ENCODE measurements at regions not wholly inside any gene's neighbourhood (a gene's known extent, or its start where the extent isn't known, plus 50 kb on each side); places are given as distances from the start of the nearest gene placed in this dataset.

GRCh38 chr20:22652681-22653588 is 68.6 kb upstream of the FOXA2 start:
- Histone ChIP-seq H3K27me3 (peaks cover 0 to 44% (median 2%) of the 10 kb centered on the region in 4 donors), H3K4me3 (no peak overlapping the region)

GRCh38 chr20:22653658-22654642 is 69.6 kb upstream of the FOXA2 start:
- DNase-seq (ENCODE audit: extremely low spot score), result no peak
- Histone ChIP-seq H3K9me3 (no peaks in the 10 kb centered on the region), H3K27ac (replicated peaks in 1 of 4) (no peak overlapping the region), H3K4me3 (no peak overlapping the region), H3K4me1 (no peaks in the 10 kb centered on the region), H3K27me3 (peaks cover 0 to 49% (median 2%) of the 10 kb centered on the region in 4 donors), H3K36me3 (no peaks in the 10 kb centered on the region)
- no peak for TF ChIP-seq EP300 (IDR thresholded peaks at IDR 0.05)
- TF ChIP-seq POLR2AphosphoS5 (IDR thresholded peaks at IDR 0.05), result no peak
- TF ChIP-seq CTCF (IDR thresholded peaks at IDR 0.05), result no peak
- TF ChIP-seq POLR2A (IDR thresholded peaks at IDR 0.05; ENCODE audit: low read depth), result no peak
- intact Hi-C loops (cut with DNase I), result no loop called here
- 57% methylated on average over 21 of the region's 21 CpGs for WGBS

More at GRCh38 chr20:22652681-22653588, 68.6 kb upstream of the FOXA2 start:
- no peak for DNase-seq (ENCODE audit: extremely low spot score)
- Histone ChIP-seq H3K4me1 (no peaks in the 10 kb centered on the region), H3K36me3 (no peaks in the 10 kb centered on the region), H3K9me3 (no peaks in the 10 kb centered on the region), H3K27ac (replicated peaks in 1 of 4) (no peak overlapping the region)
- TF ChIP-seq POLR2AphosphoS5 (IDR thresholded peaks at IDR 0.05) (no peak), CTCF (IDR thresholded peaks at IDR 0.05) (no peak), POLR2A (IDR thresholded peaks at IDR 0.05; ENCODE audit: low read depth) (no peak), EP300 (IDR thresholded peaks at IDR 0.05) (no peak)
- WGBS, result 39% methylated on average over 17 of the region's 19 CpGs
- intact Hi-C loops (cut with DNase I), result no loop called here

GRCh38 chr20:22663528-22664025 is 79.2 kb upstream of the FOXA2 start:
- Histone ChIP-seq H3K9me3 (peaks cover 0 to 6% (median 3%) of the 10 kb centered on the region in 4 donors), H3K4me3 (no peak overlapping the region), H3K4me1 (no peaks in the 10 kb centered on the region), H3K27me3 (peaks cover 0 to 21% (median 0%) of the 10 kb centered on the region in 4 donors), H3K27ac (replicated peaks in 1 of 4) (no peak overlapping the region), H3K36me3 (no peaks in the 10 kb centered on the region)
- TF ChIP-seq CTCF (IDR thresholded peaks at IDR 0.05), result no peak
- TF ChIP-seq POLR2A (IDR thresholded peaks at IDR 0.05; ENCODE audit: low read depth), result no peak
- no peak for TF ChIP-seq EP300 (IDR thresholded peaks at IDR 0.05)
- TF ChIP-seq POLR2AphosphoS5 (IDR thresholded peaks at IDR 0.05), result no peak
- intact Hi-C loops (cut with DNase I), result no loop called here
- DNase-seq (ENCODE audit: extremely low spot score), result peak; percentile 79
- 17% methylated on average over 3 of the region's 4 CpGs for WGBS

GRCh38 chr20:22667198-22667597 is 82.8 kb upstream of the FOXA2 start:
- peak; percentile 10 for DNase-seq (ENCODE audit: extremely low spot score)
- H3K27me3 ChIP-seq, result peaks cover 0 to 14% (median 0%) of the 10 kb centered on the region in 4 donors
- intact Hi-C loops (cut with DNase I), result no loop called here

More at GRCh38 chr20:22667198-22667597, 82.8 kb upstream of the FOXA2 start:
- Histone ChIP-seq H3K4me1 (no peaks in the 10 kb centered on the region), H3K4me3 (no peak overlapping the region), H3K9me3 (peaks cover 0 to 19% (median 10%) of the 10 kb centered on the region in 4 donors), H3K36me3 (no peaks in the 10 kb centered on the region), H3K27ac (replicated peaks in 1 of 4) (no peak overlapping the region)
- TF ChIP-seq EP300 (IDR thresholded peaks at IDR 0.05) (no peak), CTCF (IDR thresholded peaks at IDR 0.05) (no peak), POLR2A (IDR thresholded peaks at IDR 0.05; ENCODE audit: low read depth) (no peak), POLR2AphosphoS5 (IDR thresholded peaks at IDR 0.05) (no peak)
- 89% methylated on average over 1 of the region's 1 CpG for WGBS
